Iris pigment epithelial cell (primary cell): ENCODE measurements at regions not wholly inside any gene's neighbourhood (a gene's known extent, or its start where the extent isn't known, plus 50 kb on each side); places are given as distances from the start of the nearest gene placed in this dataset.

ENCODE experiments used
- DNase-seq: peaks from one replicate; pipeline ENCODE4 v3.0.0-alpha.2; 2011; ENCODE audit warnings: low read depth

DNA sequence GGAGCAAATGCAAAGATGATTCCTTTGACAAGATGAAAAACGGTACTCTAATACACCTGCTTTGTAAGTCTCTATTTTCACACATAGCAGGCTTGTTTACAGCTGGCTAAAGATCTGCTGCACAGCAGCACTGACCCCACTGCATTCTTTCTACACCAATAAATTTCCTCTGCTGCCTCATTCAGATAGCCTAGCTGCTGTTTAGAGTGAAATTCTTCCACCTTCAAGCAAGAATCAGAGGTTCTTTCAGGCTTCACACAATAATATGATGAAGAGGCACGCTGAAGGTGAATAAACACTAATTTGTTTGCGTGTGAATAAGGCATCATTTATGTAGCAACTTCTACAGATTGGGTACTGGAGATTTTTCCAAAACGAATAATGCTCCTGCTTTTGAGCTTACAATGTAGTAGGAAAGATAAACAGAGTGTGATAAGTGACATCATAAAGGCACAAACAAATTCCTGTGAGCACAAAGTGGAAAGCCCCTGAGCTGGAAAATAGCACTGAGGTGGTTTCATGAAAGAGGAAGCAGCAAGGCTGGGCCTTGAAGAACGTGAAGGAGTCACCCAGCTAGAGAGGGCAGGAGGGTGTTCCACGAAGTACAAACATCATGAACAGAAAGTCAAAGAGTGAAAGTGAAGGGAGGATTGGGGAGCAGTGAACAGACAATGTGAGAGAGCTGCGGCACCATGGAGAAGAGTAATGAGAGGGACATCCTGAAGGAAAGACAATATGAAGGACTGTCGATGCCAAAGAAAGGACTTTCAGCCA lies 543.4 kb downstream of the CD83 start:
- DNase-seq, result peak; percentile 55

DNA sequence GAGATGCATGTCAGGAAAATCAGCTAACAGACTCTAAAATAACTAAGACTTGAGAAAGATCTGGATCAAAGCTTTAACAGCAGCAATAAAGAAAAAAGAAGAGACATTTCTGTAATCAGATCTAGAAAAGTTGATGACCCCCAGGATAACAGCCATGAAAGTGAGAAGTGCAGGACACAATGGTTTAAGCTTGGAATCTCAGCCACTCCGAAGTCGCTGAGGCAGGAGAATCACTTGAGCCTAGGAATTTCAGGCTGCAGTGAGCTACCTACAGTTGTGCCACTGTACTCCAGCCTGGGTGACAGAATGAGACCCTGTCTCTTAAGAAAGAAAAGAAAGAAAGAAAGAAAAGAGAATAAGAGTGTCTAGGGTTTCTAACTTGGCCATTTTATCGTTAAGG lies 544.1 kb downstream of the CD83 start:
- no peak for DNase-seq

DNA sequence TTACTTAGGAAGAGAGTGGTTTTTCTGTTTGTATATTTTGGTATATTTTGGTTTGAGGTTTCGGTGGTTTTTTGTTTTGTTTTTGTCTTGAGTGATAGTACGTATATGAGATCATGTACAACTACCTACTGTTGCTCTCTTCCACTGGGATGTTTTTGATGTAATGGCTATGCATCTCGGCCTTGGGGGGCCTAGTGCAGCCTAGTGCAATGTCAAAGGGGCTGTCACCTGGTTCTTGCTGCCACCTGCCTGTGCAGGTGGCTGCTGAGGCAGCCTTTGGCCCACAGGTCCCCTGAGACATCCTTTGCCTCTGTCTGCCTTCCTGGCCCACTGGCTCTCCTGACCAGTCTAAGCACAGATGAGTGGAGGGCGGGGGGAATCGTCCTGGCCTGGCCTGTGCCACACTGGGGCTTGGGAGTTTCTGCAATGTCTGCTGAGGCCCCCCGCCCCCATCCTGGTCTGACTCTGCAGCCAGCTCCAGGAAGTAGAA lies 546.6 kb downstream of the CD83 start:
- DNase-seq, result no peak

DNA sequence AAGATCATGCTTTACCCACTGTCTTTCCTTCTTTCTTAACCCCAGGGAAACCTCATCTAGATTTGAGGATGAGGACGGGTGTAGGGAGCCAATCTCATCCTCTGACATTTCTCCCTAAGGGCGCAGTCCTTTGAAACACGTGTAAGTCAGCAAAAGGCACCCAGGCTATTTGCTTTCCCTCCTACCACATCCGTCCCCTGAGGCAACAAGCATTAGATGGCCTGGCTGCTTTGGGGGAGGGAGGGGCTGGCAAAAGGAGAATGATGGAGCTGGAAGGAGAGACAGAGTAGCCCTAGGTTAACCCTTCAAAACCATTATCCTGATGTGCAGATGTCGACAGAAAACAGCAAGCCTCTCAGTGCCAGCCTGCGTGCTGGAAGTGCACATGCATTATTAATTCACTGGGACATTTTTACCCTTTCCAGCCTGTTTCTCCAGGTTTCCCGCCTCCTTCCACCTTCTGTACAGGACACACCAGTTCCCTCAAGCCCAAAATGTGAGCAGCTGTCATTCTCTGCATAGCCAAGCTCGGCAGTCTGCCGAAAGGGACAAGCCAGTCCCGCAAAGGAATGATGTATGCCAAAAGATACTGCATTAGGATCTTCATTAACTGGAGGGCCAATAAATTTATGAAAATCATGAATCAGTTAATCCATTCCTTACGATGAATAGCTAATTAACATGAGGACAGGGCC lies 547.2 kb downstream of the CD83 start:
- no peak for DNase-seq

DNA sequence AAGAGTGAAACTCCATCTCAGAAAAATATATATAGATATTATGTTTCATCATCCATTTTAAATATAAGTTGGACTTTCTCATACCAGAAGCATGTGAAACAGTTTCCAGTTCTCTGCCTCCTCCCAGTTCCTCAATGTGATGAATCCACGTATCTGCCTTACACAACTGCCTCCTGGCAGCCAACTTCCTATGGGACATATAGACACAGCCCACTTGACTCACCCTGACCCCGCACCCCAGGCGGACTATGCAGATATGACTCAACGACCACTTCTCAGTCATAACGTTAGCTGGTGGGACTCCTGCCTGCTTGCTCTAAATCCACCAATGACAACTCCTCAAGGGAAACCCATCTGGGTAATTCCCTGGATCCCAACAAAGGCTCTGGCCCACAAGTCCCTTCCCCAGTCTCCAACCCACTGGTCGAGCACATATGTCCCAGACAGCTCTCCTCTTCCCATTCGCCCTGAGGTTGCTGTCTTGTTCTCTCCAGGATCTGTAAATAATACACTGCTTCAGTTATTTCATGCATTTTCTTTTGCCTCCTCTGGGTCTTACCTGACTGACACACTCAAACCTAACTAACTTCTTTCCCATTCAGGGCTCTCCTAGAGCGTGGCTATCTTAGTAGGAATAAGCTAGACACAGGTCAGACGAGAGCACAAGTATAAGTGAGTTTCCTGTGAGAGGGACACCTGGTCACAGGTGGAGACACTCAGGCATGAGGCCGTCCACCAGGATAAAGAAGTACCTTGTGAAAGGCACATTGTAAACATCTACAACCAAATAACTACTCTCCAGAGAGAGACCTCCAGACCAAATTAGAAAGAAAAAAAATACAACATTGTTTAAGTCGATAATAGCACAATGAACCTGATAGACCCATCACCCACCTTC lies 548.5 kb downstream of the CD83 start:
- peak; percentile 96 for DNase-seq

DNA sequence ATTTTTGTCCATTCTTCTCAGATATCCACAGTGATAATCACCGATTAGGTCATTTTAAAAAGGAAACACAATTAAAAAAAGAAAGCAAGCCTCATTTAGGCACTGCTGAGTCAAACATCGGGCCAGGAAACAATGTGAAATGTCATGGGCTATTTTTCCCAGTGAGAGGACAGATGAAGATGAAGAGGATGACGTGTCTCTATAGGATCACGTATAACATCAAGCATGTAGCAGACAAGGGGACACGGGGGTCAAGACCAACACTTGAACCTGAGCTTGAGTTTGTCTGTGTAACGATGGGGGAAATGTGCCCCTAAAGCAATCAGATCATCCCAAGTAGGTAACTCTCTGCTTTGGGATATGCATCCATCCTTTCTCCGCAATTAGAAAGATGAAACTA lies 553.2 kb downstream of the CD83 start:
- no peak for DNase-seq

DNA sequence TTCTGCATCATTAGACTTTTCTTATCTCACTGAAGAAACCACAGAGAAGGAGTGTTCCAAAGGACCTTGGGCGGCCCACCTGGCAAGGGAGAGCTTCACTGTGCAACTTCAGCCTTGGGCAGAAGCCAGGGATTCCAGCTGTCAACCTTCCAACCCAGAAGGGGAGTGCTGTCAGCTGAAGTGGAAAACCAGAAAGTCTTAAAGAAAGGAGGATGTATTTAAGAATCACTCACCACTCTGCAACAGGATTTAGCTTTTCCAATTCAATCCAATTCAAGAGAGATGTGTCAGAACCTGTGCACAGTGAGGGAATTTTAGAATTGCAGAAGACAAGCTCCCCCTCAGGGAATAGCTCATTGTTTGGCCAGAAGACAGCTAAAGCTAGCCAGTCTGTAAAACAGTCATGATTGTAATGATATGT lies 553.7 kb downstream of the CD83 start:
- DNase-seq, result peak; percentile 70

DNA sequence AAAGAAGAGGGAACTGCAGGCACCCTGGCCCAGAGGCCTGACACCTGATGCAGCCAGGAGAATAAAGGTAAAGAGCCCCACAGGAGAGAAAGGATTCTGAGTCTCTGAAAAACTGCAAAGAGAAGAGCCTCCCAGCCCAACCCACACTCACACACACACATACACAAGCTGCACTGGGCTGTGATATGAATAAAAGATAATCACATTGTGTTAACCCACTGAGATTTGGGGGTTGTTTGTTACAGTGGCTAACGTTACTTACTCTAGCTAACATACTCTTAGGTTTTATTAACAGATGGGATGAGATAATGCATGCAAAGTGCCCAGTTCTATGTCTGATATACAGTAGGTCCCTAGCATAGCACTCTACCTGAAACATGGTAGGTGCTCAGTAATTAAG lies 554.4 kb downstream of the CD83 start:
- no peak for DNase-seq

DNA sequence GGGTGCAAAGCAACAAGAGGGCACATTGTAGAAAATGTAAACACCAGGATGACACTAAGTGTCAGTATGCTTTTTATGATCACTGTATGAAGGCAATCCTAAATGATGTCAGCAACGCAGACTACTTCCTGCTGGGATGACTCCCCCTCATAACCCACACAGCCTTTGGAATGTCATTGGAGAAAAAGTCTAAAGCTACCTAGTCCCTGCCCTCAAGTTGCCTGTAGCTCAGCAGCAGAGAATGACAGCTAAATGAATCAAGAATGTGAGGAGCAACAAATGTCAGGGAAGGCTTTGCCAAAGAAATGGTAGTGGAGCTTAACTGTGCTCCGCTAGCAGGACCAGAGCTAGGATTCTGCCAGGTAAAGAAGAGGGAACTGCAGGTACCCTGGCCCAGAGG lies 555.6 kb downstream of the CD83 start:
- DNase-seq, result peak; percentile 30

DNA sequence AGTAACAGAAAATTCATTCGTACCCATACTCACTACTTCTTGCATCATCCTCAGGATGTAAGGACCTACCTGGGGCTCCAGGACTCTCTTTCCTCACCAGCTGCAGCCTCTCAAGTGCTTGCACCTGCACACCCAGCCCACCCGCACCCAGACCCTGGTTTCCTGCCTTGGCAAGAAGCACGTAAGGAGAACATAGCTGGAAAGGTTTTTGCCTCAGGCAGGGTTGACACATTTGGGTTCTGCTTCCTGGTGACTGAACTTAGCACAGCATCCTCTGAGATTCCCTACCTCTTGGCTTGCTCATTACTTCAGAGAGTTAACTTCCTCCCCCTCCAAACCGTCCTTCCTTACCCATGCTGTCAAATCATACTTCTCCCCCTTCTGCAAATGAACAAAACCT lies 556.9 kb downstream of the CD83 start:
- DNase-seq, result no peak

DNA sequence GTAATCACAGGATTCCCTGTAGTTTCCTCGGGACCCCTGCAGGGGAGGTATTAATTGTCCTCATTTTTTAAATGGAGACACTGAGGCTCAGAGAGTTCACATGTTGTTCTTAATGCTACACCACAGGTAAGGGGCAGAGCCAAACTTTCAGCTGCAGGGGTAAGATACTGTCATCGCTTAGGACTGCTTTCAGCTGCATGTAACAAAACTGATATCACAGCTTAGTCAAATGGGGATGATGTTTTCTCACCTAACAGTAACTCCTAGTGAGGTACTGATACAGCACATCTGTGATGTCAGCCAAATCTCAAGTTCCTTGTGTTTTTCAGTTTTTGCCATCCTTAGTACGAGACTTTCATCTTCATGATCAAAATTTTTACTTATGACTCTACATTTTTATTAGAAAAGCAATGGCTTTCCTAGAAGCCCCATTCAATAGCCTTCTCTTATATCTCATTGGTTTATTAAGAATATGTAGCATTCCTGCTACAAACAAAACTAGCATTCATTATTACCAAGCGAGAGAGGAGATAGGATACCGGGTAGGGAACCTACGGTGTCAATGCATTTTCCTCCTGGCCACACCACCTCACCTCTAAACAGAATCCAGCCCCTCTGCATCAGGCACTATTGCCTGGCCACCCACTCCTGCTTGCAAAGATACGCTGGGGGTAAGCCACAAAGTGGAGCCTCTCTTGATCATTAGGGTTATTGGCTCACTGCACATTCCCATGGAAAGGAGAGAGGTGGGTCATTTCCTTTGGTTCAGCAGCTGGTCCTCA lies 557.5 kb downstream of the CD83 start:
- no peak for DNase-seq

DNA sequence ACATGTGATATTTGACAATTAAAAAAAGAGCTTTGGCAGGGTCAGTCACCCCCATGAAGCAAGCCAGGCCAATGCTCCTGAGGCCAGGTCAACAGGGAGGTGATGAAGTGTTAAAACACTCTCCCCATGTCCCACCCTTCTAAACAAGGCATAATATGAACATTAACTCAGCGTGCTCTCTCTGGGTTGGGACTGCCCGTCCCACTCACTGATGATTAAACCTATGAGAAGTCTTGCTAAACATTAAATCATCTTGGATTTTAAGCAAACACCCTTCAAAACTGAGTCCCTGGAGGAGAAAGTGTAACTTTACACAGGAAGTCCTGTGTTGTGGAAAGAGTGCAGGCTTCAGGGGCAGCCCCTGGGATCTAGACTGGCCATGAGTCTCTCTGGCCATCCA lies 558.5 kb downstream of the CD83 start:
- peak; percentile 28 for DNase-seq

DNA sequence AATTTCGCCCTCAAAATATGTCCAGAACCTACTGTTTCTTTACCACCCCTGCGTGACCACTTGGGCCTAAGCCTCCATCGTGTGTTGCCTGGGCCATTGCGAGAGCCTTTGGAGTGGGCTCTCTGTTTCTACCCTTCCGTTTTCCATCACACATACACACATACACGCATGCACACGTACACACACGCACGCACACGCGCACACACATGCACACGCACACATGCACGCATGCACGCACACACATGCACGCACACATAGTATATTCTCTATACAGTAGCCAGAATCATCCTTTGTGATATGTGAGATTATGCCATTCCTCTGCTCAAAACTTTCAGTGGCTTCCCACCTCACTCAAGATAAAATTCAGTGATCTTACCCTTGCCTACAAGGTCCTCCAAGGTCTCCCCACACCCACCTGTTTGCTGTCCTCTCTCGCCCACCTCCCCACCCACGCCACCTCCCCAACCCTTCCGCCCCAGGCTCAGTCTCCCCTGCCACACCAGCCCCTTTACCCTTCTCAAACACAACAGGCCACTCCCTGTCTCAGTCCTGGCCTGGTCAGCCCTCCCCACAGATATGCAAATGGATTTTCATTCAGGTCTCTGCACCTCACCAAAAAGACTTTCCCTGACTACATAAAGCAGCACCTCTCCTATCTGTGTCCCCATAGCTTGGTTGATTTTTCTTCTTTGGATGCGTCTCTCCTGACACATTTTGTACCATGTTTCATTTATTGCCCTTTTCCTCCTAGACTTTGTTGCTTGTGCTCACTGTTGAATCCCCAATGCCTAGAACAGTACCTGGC lies 559.6 kb downstream of the CD83 start:
- no peak for DNase-seq

DNA sequence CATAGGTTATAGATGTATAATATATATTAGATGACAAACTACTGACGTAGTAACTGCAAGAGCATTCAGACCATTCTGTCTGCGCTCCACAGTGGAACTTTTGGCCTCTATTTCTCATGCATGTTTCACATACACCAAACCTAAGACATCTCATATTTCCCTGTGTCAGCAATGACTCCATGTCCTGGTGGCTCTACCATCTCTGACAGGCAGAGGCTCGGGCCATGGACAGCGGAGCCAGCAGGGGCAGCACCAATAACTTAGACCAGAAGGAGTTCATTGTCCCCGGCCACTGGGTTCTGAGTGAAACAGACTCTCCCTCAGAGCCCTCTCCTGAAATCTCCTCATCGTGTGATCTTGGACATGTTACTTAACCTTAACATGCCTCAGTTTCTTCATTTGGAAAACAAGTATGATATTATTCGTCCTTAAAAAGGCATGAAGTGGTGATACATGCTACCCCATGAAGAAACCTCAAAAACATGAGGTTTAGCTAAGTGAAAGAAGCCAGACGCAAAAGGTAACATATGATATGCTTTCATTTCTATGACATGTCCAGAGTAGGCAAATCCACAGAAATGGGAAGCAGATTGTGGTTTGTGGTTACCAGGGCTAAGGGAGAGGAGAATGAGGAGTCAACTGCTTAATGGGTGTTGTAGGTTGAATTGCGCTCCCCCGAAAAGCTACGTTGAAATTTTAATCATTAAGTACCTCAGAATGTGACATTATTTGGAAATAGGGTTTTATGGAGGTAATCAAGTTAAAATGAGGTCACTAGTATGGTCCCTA lies 564.0 kb upstream of the JARID2 start:
- no peak for DNase-seq

DNA sequence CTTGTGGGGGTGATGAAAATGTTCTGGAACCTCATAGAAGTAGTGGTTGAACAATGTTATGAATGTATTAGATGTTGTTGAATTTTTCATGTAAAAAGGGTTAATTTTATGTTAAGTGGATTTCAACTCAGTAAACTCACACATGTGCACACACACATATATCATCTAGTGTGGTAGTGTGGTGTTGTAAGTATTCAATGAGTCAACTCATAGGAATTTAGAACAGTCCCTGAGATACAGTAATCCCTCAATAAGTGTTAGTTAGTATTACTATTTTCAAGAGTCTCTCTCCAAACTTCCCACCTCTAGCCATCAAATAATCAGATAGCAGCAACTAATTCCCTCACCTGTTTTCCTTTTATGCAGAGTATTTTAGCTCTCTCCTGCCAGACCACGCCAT lies 563.1 kb upstream of the JARID2 start:
- peak; percentile 79 for DNase-seq

DNA sequence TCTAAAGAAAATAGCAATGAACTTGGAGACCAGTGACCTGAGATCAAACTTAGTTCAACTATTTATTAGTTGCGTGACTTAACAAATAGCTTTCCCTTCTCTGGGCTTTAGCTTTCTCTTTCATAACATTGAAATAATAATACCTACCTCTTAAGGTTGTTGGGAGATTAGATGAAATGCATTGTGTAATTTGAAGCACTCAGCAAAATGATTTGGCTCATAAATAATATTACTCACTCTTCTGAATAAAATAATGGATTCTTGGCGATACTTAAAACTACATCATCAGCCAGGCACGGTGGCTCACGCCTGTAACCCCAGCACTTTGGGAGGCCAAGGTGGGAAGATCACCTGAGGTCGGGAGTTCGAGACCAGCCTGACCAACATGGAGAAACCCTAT lies 556.2 kb upstream of the JARID2 start:
- no peak for DNase-seq

DNA sequence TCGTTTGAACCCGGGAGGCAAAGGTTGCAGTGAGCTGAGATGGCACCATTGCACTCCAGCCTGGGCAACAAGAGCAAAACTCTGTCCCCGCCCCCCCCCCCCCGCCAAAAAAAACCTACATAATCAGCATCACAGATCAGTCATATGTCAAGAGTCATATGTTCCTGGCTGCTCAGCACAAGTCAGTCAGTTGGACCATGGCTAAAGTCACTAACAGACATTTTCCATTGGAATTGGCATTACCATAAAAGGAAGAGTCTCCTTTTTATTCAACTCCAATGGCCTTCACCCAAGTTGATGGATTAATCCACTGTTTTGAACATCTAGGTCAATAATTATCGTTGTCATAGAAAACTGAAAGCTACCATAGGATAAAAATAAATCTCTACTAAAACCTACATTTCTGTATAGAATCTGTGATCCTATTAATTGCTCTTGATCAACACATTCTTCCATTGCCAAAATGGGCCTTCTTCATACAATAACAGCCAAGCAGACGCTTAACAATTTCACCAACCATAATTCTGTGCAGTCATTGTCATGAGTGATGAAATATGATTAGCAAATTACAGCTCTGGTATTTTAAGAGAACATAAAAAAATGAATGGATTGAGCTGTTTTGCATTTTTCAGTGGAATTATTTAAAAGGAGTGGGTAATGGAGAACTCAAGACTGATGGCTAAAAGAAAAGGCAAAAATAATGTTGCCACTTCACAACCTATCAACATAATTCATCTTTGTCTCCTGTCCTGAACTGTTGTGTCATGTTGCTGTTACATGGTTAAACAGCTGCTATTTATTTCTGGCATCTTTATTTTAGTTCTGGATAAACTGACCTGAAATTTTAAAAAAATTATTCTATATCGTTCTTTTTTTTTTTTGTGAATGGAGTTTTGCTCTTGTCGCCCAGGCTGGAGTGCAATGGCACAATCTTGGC lies 555.5 kb upstream of the JARID2 start:
- no peak for DNase-seq

DNA sequence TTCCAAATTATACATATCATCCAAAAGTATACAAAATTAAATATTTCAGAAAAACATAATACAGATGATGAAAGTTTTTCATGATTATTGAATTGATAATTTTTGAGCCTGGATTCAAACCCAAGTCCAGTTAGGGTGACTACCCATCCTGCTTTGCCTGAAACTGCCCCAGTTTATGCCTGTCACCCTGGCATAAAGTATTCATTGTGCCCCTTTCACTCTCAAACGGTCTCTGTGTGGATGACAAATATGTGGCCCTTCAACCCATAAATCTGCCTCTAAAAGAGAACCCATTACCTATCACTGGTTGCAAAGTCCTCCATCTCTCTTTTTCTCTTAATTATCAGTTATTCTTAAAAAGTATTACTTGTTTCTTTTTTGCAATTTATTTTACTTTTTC lies 553.7 kb upstream of the JARID2 start:
- no peak for DNase-seq
